HG02938 (cell line): ENCODE measurements at regions not wholly inside any gene's neighbourhood (a gene's known extent, or its start where the extent isn't known, plus 50 kb on each side); places are given as distances from the start of the nearest gene placed in this dataset.
A peak's percentile ranks its signal among the peaks of the same experiment; 100 is the strongest.

ENCODE experiments used
- ATAC-seq: cut with Tn5 transposase; IDR thresholded peaks from one replicate; pipeline ENCODE4 v1.9.1; 2021; ENCODE audit warnings: mild to moderate bottlenecking, moderate library complexity; ENCODE audit not compliant: unreplicated experiment

GRCh38 chr6:112697265-112697664 is 350.1 kb downstream of the RFPL4B start:
- ATAC-seq, result no peak

- no peak for ATAC-seq
Observed at GRCh38 chr6:112701201-112701600, 354.1 kb downstream of the RFPL4B start.

GRCh38 chr6:112710710-112711109 is 363.6 kb downstream of the RFPL4B start:
- ATAC-seq, result no peak

- ATAC-seq, result no peak
Observed at GRCh38 chr6:112713402-112713801, 366.3 kb downstream of the RFPL4B start.

GRCh38 chr6:112717401-112717800 is 370.3 kb downstream of the RFPL4B start:
- no peak for ATAC-seq

- no peak for ATAC-seq
Observed at GRCh38 chr6:112717856-112718255, 370.7 kb downstream of the RFPL4B start.

GRCh38 chr6:112725541-112726085 is 378.5 kb downstream of the RFPL4B start:
- no peak for ATAC-seq

- no peak for ATAC-seq
Observed at GRCh38 chr6:112735129-112735528, 388.0 kb downstream of the RFPL4B start.

GRCh38 chr6:112739766-112740165 is 392.6 kb downstream of the RFPL4B start:
- no peak for ATAC-seq

GRCh38 chr6:112743323-112743722 is 396.2 kb downstream of the RFPL4B start:
- no peak for ATAC-seq

GRCh38 chr6:112744827-112745226 is 397.7 kb downstream of the RFPL4B start:
- ATAC-seq, result no peak

- ATAC-seq, result no peak
Observed at GRCh38 chr6:112745765-112746164, 398.6 kb downstream of the RFPL4B start.

- ATAC-seq, result no peak
Observed at GRCh38 chr6:112749673-112750072, 402.5 kb downstream of the RFPL4B start.

- ATAC-seq, result no peak
Observed at GRCh38 chr6:112752305-112752704, 405.2 kb downstream of the RFPL4B start.

- no peak for ATAC-seq
Observed at GRCh38 chr6:112752791-112753190, 405.7 kb downstream of the RFPL4B start.

- ATAC-seq, result no peak
Observed at GRCh38 chr6:112760831-112761230, 413.7 kb downstream of the RFPL4B start.

- ATAC-seq, result no peak
Observed at GRCh38 chr6:112761740-112762139, 414.6 kb downstream of the RFPL4B start.

- no peak for ATAC-seq
Observed at GRCh38 chr6:112764377-112764776, 417.2 kb downstream of the RFPL4B start.

GRCh38 chr6:112770308-112770707 is 423.2 kb downstream of the RFPL4B start:
- ATAC-seq, result no peak

GRCh38 chr6:112773187-112773586 is 426.1 kb downstream of the RFPL4B start:
- ATAC-seq, result no peak

GRCh38 chr6:112774319-112774718 is 427.2 kb downstream of the RFPL4B start:
- ATAC-seq, result no peak

- ATAC-seq, result peak; percentile 97
Observed at GRCh38 chr6:112780498-112781096, 433.5 kb downstream of the RFPL4B start.

- no peak for ATAC-seq
Observed at GRCh38 chr6:112781241-112781640, 434.1 kb downstream of the RFPL4B start.
